DOHH2 (cell line): ENCODE measurements at regions not wholly inside any gene's neighbourhood (a gene's known extent, or its start where the extent isn't known, plus 50 kb on each side); places are given as distances from the start of the nearest gene placed in this dataset.

Source experiments
- EZH2phosphoT487 ChIP-seq: fragments of 200-600 bp; sonication (generic); IDR thresholded peaks from 2 replicates; pipeline ENCODE4 v1.6.1; 2017; ENCODE audit warnings: borderline replicate concordance, mild to moderate bottlenecking, antibody characterized with exemption, low read length, moderate library complexity, mixed read lengths
- TF ChIP-seq, protein P1 (sequence below): fragments of 200-600 bp; sonication (generic); IDR thresholded peaks from one replicate; pipeline ENCODE4 v1.5.1; 2014; ENCODE audit warnings: antibody characterized with exemption, mild to moderate bottlenecking, low read depth, low read length; ENCODE audit not compliant: poor library complexity, severe bottlenecking

DNA sequence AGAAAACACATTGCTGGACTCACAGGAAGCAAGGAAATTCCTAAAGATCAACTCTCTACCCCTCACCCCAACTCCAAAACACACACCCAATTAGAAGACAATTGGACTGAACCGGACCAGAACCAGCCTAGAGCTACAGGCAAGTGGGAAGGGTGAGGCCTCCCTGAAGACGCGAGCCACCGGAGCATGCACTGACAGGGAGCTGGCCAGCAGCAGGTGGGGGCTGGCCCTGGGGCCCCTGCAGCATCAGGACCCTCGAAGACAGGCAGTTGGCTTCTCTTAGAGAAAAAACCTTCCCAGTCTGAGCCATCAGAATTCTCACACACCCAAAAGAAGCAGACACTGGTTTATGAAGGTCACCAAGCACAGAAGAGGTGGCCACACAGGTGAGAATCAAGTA lies 209.5 kb upstream of the DIO3 start:
- TF ChIP-seq, protein P1, sequence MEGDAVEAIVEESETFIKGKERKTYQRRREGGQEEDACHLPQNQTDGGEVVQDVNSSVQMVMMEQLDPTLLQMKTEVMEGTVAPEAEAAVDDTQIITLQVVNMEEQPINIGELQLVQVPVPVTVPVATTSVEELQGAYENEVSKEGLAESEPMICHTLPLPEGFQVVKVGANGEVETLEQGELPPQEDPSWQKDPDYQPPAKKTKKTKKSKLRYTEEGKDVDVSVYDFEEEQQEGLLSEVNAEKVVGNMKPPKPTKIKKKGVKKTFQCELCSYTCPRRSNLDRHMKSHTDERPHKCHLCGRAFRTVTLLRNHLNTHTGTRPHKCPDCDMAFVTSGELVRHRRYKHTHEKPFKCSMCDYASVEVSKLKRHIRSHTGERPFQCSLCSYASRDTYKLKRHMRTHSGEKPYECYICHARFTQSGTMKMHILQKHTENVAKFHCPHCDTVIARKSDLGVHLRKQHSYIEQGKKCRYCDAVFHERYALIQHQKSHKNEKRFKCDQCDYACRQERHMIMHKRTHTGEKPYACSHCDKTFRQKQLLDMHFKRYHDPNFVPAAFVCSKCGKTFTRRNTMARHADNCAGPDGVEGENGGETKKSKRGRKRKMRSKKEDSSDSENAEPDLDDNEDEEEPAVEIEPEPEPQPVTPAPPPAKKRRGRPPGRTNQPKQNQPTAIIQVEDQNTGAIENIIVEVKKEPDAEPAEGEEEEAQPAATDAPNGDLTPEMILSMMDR: no peak
- no peak for TF ChIP-seq EZH2phosphoT487
